ENCODE measurements at regions not wholly inside any gene's neighbourhood (a gene's known extent, or its start where the extent isn't known, plus 50 kb on each side); places are given as distances from the start of the nearest gene placed in this dataset.

GRCh38 chr19:20276011-20276731 lies 109.2 kb downstream of the ZNF486 start:
- TF ChIP-seq CTCF (IDR thresholded peaks at IDR 0.05; ENCODE audit: low read length): no peak
- TF ChIP-seq EZH2 (optimal IDR thresholded peaks at IDR 0.05; ENCODE audit: low read depth, low read length): no peak

Measured in MM.1S (cell line).